Activated naive CD4-positive, alpha-beta T cell treated with anti-CD3 and anti-CD28 coated beads, Interleukin-2, amount 10 ng/mL, durations not matched to agents 7 days and 5 days (primary cell): ENCODE measurements at regions not wholly inside any gene's neighbourhood (a gene's known extent, or its start where the extent isn't known, plus 50 kb on each side); places are given as distances from the start of the nearest gene placed in this dataset.
"Not testable (repeated sequence)": the region's sequence is repeated elsewhere in the genome, so short reads cannot be mapped to it uniquely, and the experiment has no call there.

ENCODE experiments used
- CTCF ChIA-PET: fragments of 350-600 bp; sonication (Branson Sonifier 250); formaldehyde crosslinking; loops from one replicate; lab custom pipeline; 2021; ENCODE audit warnings: antibody characterized with exemption; lab: Charles Lee
- DNase-seq: peaks from one replicate; pipeline ENCODE4 v3.0.0-alpha.2; 2020
- H3K27ac Mint-ChIP-seq: one replicate; pipeline ENCODE4 v1.8.0; 2021; ENCODE audit warnings: mild to moderate bottlenecking, moderate library complexity, mixed read lengths
- H3K27me3 Mint-ChIP-seq: one replicate; pipeline ENCODE4 v1.8.0; 2021; ENCODE audit warnings: mild to moderate bottlenecking, mixed read lengths
- H3K36me3 Mint-ChIP-seq: one replicate; pipeline ENCODE4 v1.8.0; 2021; ENCODE audit warnings: mixed read lengths
- H3K4me1 Mint-ChIP-seq: one replicate; pipeline ENCODE4 v1.8.0; 2021; ENCODE audit warnings: mixed read lengths
- H3K4me3 Mint-ChIP-seq: one replicate; pipeline ENCODE4 v1.8.0; 2021; ENCODE audit warnings: mild to moderate bottlenecking, moderate library complexity, mixed read lengths
- H3K9me3 Mint-ChIP-seq: one replicate; pipeline ENCODE4 v1.8.0; 2021; ENCODE audit warnings: mixed read lengths

- H3K27ac Mint-ChIP-seq, DNase-seq, H3K27me3 Mint-ChIP-seq, H3K4me1 Mint-ChIP-seq, H3K9me3 Mint-ChIP-seq, H3K36me3 Mint-ChIP-seq, H3K4me3 Mint-ChIP-seq: not testable (repeated sequence)
- CTCF ChIA-PET, result interaction anchor here (1.1 kb wide), 1 partner anchor 19 kb away, joined by 3 read pairs; no protein-coding TSS in a partner anchor
These were observed 49.9 kb upstream of the MSMB start for GRCh38 chr10:46095943-46096342.

GRCh38 chr10:46096446-46096845 is 50.4 kb upstream of the MSMB start:
- no peaks in the 10 kb centered on the region for H3K9me3 Mint-ChIP-seq
- H3K4me1 Mint-ChIP-seq, result peaks cover 4% of the 10 kb centered on the region
- no peak for DNase-seq
- H3K27me3 Mint-ChIP-seq, result no peaks in the 10 kb centered on the region
- peaks cover 4% of the 10 kb centered on the region for H3K36me3 Mint-ChIP-seq
- no peak overlapping the region for H3K4me3 Mint-ChIP-seq
- CTCF ChIA-PET, result no interaction called here
- H3K27ac Mint-ChIP-seq, result no peak overlapping the region

DNA sequence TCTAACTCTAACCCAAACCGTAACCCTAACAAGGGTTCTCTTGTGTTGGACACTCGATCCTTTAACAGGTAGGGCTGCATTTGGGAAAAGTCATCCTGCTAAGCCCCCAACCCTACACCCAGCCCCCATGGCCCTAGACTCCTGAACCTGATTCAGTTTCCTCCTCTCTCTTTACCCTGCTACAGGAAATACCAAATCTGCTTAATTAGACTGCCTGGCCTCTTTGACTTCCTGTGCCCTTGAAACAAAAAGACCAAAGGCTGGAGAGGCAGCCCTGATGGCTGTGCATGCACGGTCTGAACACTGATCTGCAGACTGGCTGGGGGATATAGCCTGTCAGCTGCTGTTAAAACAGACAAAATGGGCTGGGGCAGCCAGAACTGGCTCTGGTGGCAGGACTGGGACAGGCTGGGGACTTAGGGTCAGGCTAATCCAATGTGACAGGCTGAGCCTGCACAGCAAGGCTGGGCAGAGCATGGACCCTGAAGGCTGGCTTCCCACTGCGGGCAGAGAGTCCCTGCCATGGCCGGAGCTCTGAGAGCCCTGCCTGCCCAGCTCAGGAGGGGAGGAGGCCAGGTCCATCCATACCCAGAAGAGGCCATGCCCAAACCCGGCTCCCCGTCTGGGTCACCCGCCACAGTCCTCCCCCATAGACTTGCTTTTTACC is 51.0 kb upstream of the MSMB start:
- Mint-ChIP-seq H3K4me3 (peak overlapping the region; percentile 19), H3K4me1 (peaks cover 4% of the 10 kb centered on the region), H3K36me3 (peaks cover 4% of the 10 kb centered on the region), H3K9me3 (no peaks in the 10 kb centered on the region), H3K27me3 (no peaks in the 10 kb centered on the region), H3K27ac (no peak overlapping the region)
- DNase-seq, result peak; percentile 50
- CTCF ChIA-PET, result no interaction called here

- CTCF ChIA-PET, result no interaction called here
- H3K36me3 Mint-ChIP-seq, result peaks cover 4% of the 10 kb centered on the region
- H3K4me1 Mint-ChIP-seq, result peaks cover 4% of the 10 kb centered on the region
- no peak overlapping the region for H3K4me3 Mint-ChIP-seq
- H3K9me3 Mint-ChIP-seq, result no peaks in the 10 kb centered on the region
- no peak overlapping the region for H3K27ac Mint-ChIP-seq
- H3K27me3 Mint-ChIP-seq, result no peaks in the 10 kb centered on the region
- no peak for DNase-seq
These were observed 51.7 kb upstream of the MSMB start for GRCh38 chr10:46097576-46098317.

GRCh38 chr10:46098386-46098785 is 52.3 kb upstream of the MSMB start:
- Mint-ChIP-seq H3K4me1 (peaks cover 4% of the 10 kb centered on the region), H3K27ac (no peak overlapping the region), H3K9me3 (no peaks in the 10 kb centered on the region), H3K27me3 (peaks cover 2% of the 10 kb centered on the region), H3K4me3 (no peak overlapping the region), H3K36me3 (peaks cover 4% of the 10 kb centered on the region)
- CTCF ChIA-PET, result no interaction called here
- no peak for DNase-seq

DNA sequence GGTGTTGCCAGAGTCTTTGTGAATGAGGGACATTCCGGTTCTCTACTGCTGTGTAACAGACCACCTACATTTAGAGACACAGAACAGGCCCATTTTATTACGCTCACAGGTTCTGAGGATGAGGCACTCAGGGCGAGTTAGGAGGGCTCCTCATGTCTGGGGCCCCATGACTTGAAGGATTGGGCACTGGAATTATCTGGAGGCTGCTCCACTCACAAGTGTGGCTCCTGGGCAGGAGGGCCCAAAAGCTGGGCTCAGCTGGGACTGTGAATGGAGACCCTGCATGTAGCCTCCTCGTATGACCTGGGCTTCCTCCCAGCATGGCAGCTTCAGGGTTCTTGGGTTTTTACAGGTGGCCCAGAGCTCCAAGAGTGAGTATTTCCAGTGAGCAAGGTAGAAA is 52.9 kb upstream of the MSMB start:
- CTCF ChIA-PET, H3K9me3 Mint-ChIP-seq, H3K27me3 Mint-ChIP-seq, H3K4me3 Mint-ChIP-seq, H3K4me1 Mint-ChIP-seq, H3K27ac Mint-ChIP-seq, DNase-seq, H3K36me3 Mint-ChIP-seq: not testable (repeated sequence)

GRCh38 chr10:46104071-46104585 is 58.1 kb upstream of the MSMB start:
- CTCF ChIA-PET, result no interaction called here
- Mint-ChIP-seq H3K9me3 (no peaks in the 10 kb centered on the region), H3K4me3 (no peak overlapping the region)

DNA sequence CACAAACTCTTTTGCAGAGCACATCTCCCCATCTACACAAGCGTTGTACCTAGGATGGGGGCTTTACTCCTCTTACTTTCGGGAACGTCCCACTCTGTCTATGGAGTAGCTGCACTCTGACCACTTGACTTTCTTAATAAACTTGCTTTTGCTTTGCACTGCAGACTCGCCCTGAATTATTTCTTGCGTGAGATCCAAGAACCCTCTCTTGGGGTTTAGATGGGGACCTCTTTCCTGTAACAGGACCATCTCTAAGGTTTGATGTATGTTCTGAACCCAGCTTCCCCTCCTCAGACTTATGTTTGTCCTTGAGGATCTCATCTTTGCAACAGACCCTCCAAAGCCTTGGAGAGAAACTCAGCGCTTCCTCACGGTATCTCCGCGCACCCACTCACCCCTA is 59.3 kb upstream of the MSMB start:
- H3K27ac Mint-ChIP-seq, H3K36me3 Mint-ChIP-seq, DNase-seq, CTCF ChIA-PET, H3K9me3 Mint-ChIP-seq: not testable (repeated sequence)
- H3K27me3 Mint-ChIP-seq, result peaks cover 42% of the 10 kb centered on the region
- peaks cover 17% of the 10 kb centered on the region for H3K4me1 Mint-ChIP-seq
- peak overlapping the region; percentile 60 for H3K4me3 Mint-ChIP-seq

More at GRCh38 chr10:46104071-46104585, 58.1 kb upstream of the MSMB start:
- DNase-seq, result no peak
- Mint-ChIP-seq H3K36me3 (no peaks in the 10 kb centered on the region), H3K4me1 (peaks cover 17% of the 10 kb centered on the region), H3K27ac (no peak overlapping the region), H3K27me3 (peaks cover 42% of the 10 kb centered on the region)

GRCh38 chr10:46105856-46106409 is 59.9 kb upstream of the MSMB start:
- not testable (repeated sequence) for H3K36me3 Mint-ChIP-seq, H3K27ac Mint-ChIP-seq, H3K9me3 Mint-ChIP-seq, DNase-seq
- Mint-ChIP-seq H3K4me3 (peak overlapping the region; percentile 60), H3K27me3 (peaks cover 42% of the 10 kb centered on the region), H3K4me1 (peaks cover 17% of the 10 kb centered on the region)
- CTCF ChIA-PET, result interaction anchor here (1.5 kb wide), 1 partner anchor 177 kb away, joined by 4 read pairs; no protein-coding TSS in a partner anchor

DNA sequence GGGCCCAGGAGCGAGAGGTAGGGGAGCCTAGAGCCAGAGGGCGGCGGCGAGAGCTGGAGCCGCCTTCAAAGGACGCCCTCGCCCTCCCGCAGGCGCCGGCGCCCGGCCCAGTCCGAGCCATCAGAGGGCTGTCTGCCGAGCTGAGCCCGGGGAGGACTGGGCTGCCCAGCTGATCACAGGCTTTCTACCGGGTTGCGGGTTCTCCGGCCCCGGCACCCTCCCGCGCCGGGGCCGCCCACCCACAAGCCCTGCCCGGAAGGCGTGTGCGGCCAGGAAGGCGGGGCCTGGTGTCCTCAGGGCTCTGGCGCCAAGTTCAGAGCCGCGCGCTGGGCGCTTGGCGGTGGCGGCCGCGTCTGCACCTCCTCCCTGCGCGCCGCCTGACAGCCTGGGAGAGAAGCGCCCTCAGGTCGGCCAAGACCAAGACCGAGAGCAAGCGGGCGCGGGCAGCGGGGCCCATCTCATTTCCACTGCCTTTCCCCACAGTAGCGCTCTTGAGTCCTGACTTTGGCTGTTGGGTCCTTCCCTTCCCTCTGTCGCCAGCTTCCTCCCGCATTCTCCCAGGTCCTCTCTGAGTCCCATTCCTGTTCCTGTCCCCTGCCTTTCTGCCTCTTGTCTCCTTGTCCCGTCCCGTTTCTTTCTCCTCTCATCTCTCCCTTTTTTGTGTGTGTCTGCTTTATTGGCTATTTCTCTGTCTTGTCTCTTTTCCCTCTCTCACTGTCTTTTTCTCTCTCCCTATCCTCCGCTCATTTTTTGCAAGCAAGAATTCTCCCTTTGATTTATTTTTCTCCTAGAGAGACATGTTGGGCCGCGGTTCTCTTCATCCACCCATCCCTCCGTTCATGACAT is 60.6 kb upstream of the MSMB start:
- no peaks in the 10 kb centered on the region for H3K36me3 Mint-ChIP-seq
- peaks cover 17% of the 10 kb centered on the region for H3K4me1 Mint-ChIP-seq
- H3K27ac Mint-ChIP-seq, result peak overlapping the region; percentile 0
- CTCF ChIA-PET, result interaction anchor here (1.5 kb wide), 1 partner anchor 176 kb away, joined by 4 read pairs; no protein-coding TSS in a partner anchor
- H3K27me3 Mint-ChIP-seq, result peaks cover 42% of the 10 kb centered on the region
- peak overlapping the region; percentile 79 for H3K4me3 Mint-ChIP-seq
- DNase-seq, result peak; percentile 65
- no peaks in the 10 kb centered on the region for H3K9me3 Mint-ChIP-seq

DNA sequence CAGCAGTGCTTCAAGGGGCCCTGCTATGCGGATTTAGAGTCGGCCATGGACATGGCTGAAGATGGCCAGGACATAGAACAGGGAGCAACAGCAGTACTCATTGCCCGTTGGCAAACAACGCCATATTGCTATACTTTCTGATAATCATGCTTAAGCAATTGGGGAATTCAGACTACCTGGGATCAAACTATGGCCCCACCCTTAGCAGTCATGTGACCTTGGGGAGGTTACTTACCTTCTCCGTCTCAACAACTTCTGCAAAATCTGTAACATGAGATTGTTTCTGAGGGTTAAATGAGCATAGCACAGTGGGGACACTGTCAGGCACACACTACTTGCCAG is 62.1 kb upstream of the MSMB start:
- H3K36me3 Mint-ChIP-seq, DNase-seq, H3K4me3 Mint-ChIP-seq, H3K9me3 Mint-ChIP-seq, CTCF ChIA-PET, H3K27ac Mint-ChIP-seq: not testable (repeated sequence)
- peaks cover 17% of the 10 kb centered on the region for H3K4me1 Mint-ChIP-seq
- peaks cover 42% of the 10 kb centered on the region for H3K27me3 Mint-ChIP-seq

DNA sequence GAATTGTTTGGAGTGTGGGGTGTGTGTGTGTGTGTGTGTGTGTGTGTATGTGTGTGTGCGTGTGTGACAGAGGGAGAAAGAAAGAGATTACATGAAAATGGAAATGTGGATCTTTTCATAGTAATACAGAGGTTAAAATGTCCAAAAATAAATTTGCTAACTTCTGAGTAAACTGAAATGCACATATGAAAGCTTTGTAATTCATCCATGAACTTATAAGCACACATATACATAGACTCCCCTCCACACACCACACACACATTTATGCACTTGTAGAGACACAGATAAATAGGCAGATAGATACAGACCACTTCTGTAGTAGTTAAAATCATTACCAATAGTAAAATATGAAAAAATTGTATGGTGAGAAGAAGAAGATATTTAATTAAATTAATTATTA is 108.2 kb upstream of the MSMB start:
- DNase-seq, H3K4me3 Mint-ChIP-seq, H3K9me3 Mint-ChIP-seq, H3K27me3 Mint-ChIP-seq, H3K36me3 Mint-ChIP-seq, H3K4me1 Mint-ChIP-seq, CTCF ChIA-PET, H3K27ac Mint-ChIP-seq: not testable (repeated sequence)

DNA sequence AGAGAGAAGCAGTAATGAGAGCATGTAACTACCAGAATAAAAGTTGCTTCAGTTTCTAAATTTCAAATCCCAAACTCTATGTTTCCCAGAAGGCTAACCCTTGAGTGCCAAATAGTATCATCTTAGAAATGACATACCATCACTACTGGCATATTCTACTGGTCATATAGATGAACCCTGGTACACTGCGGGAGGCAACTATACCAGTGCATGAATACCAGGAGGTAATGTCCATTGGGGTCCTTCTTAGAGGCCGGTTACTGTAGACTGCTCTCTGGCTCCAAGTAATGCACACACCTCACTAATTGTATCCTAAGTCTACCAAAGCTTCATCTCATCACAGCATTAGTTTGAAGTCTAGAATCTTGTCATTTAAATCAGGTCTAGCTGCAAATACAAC is 108.6 kb upstream of the MSMB start:
- H3K27ac Mint-ChIP-seq, H3K36me3 Mint-ChIP-seq, H3K27me3 Mint-ChIP-seq, CTCF ChIA-PET, H3K9me3 Mint-ChIP-seq, DNase-seq, H3K4me3 Mint-ChIP-seq, H3K4me1 Mint-ChIP-seq: not testable (repeated sequence)

DNA sequence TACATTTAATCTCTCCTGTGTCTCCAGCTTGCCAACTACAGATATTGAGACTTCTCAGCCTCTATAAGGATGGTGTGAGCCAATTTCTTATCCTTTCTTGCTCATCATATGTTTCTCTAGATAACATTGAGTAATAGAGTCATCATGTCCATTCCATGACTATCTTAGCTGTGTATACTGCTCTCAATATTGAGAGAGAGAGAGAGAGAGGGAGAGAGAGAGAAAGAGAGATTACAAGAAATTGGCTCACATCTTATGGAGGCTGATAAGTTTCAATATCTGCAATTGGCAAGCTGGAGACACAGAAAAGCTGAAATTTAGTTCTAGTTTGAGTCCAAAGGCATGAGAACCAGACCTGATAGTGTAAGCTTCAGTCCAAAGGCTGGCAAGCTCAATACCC is 110.8 kb upstream of the MSMB start:
- H3K36me3 Mint-ChIP-seq, H3K27me3 Mint-ChIP-seq, CTCF ChIA-PET, H3K27ac Mint-ChIP-seq, DNase-seq, H3K4me3 Mint-ChIP-seq, H3K9me3 Mint-ChIP-seq, H3K4me1 Mint-ChIP-seq: not testable (repeated sequence)
